ENCODE measurements at regions not wholly inside any gene's neighbourhood (a gene's known extent, or its start where the extent isn't known, plus 50 kb on each side); places are given as distances from the start of the nearest gene placed in this dataset.

GRCh38 chr7:51482976-51483375, 166.4 kb upstream of the COBL start:
- TF ChIP-seq CTCF (IDR thresholded peaks at IDR 0.05) = no peak
- no peak for TF ChIP-seq POLR2A (IDR thresholded peaks at IDR 0.05)

Data from testis (tissue), 2 donors.